Left hindlimb (tissue), 1 donor: ENCODE measurements at regions not wholly inside any gene's neighbourhood (a gene's known extent, or its start where the extent isn't known, plus 50 kb on each side); places are given as distances from the start of the nearest gene placed in this dataset.

Experiments used
- DNase-seq: peaks from one replicate; pipeline ENCODE4 v3.0.0-alpha.2; 2018

DNA sequence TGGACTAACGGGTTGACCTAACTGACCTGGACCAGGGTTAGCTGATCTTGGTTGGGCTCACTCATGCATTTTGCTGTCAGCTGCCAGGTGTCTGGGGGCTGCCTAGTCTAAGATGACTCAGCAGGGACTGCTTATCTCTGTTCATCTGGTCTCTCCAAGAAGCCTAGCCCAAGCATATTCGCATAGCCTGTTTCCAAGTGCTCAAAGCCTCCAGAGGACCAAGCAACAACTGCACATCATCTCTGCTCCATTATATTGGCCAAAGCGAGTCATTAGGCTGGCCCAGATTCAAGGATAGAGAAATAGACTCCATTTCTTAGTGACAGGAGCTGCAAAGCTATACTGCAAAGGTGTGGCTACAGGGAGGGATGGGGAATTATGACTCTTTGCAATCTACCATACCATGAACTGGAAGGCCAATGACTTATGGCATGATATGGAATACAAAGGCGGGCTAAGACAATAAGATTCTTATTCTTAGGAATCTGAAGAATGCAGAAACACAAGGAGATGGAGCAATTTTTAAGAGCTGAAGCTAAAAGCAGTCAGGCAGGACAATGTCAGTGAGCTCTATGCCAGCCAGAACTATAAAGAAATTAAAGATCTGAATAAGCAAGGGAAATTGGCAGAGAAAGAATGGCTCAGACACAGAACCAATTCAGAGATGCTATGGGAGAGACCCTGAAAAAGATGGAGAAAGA is 194.6 kb upstream of the FSCB start:
- no peak for DNase-seq

DNA sequence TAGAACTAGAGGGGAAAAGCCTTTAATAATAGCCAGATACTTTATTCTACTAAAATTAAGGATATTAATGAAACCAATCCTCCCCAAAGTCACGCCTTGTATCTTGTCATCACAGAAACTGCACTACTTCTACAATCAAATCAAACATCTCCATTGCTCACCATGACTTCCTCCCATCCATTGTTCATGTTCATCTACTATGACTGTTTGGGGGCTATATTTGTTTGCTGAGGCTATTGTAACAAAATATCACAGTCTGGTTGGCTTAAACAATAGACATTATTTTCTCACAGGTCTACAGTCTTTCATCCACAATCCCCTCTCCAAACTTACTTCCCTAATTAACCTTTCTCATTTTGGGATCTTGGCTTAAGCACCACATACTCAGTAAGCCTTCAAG is 193.6 kb upstream of the FSCB start:
- no peak for DNase-seq

DNA sequence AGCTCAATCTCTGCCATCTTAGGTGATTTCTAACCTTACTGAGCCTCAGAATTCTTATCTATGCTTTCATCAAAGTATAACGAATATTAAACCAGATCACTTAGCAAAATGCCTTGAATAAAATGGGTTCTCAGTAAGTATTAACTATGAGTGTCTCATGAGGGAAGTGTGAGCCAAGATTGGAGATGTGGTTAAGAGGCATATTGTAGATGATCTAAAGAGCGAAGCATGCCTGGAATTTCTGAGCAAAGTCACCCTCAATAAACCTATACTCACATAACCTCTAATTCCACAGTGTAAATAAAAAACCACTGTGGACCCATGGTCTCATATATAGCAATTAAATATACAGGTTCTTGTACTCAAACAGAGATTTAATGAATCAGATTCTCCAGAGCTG is 193.1 kb upstream of the FSCB start:
- DNase-seq, result no peak

DNA sequence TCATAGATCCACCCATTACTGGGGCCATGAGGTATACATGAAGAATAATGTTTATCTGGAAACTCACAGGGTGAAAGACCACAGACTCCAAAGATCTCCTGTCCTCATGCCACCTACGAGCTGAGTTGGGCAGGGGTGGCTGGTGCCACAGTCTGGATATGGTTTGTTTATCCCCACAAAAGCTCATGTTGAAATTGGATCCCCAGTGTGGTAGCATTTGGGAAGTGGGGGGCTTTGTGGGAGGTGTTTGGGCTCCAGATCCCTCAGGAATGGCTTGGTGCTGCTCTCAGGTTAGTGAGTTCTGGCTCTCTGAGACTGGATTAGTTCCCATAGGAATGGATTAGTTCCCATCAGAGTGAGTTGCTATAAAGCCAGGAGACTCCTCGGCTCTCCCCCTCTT is 192.3 kb upstream of the FSCB start:
- DNase-seq, result no peak

DNA sequence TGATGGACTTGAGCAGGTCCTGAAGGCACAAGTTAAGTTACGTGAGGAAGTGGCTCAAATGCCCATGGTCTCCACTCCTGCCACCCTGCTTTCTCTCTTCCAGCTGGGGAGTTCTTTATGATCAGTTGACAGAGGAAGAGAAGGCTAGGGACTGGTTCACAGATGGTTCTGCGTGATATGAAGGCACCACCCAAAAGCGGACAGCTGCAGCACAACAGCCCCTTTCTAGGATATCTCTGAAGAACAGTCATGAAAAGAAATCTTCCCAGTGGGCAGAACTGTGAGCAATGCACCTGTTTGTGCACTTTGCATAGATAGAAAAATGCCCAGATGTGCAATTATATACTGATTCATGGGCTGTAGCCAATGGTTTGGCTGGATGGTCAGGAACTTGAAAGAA is 162.4 kb upstream of the FSCB start:
- DNase-seq, result no peak

DNA sequence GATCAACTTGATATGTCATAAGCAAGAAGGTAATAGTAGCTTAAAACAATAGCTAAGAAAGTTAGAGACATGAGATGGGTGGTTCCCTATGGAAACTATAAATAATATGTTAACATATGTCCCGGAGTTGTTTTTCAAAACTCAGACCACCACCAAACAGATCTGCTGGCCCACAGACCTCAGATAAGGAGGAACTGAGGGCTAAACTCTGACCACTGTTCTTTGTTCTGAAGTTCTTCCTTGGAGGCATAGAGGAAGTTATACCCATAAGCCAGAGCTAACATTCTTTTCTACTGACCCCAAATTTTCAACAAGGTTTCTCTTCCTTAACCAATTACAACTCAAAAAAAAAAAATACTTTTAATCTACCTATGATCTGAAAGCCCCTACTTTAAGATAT is 156.1 kb upstream of the FSCB start:
- no peak for DNase-seq

DNA sequence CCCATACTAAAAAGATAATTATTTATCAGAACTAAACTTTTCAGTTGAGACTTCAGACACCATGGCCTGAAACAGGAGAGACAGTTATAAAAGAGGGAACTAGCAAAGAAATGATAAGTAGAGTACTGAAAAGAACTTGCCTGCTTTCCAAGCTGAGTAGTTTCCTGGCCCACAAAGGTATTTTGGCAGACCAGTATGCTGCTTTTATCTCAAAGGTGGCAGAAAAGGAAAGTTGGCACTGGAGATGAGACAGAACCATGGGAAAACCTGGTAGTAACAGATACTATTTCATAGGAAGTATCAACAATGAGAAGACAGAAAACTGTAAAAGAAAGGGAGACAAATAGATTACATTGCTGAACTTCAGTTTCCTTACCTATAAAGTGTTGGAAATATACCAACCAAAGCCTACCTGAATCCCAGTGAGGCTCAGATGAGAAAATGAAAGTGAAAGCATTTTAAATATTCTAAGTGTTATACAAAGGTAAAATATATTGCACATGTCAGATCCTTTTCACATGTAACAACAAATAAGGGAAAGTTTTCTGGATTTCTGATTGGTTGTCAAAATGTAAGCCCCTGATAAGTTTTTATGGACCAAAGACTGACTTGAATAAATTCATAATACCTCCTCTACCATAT is 155.3 kb upstream of the FSCB start:
- no peak for DNase-seq

DNA sequence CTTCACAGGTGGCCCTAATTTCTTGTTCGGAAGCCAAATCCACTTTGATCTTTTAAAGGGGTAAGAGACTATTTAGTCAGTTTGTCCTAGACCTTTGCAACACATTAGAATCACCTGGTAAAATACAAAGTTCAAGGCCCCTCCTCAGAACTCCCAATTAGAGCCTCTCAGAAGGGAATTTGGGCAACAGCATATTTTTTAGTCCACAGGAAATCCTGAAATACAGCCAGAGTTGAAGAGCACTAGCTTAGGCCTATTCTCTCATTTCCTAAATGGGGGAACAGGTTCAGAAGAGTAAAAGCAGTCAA is 151.3 kb upstream of the FSCB start:
- DNase-seq, result no peak

DNA sequence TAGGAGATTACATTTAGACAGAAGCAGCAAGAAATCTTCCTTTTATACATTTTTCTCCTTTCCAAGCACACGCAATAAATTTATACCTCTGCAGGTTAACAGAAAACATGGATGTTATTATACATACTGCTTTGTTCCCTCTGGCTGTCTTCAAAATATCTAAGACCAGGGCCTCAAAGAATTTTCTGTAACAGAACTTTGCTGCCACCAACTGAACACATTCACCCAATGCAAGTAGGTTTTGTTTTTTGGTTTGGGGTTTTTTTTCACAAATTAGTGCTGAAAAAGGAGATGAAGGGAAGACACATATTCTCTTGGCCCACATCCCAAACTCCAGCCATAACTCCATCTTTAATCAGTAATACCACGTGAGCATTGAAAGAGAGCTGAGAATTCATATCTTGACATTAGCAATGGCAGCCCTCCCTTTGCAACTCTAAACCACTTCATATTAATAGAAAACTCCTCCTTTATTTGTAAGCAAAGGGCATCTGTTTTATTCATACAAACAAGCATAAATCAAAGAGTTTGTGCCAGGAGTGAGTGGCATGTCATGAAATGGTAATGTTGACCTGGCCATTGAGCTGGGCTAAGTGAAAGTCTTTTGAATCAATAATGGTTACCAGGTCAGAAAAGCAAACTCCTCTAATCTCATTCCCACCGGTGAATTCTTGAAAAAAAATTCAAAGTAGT is 150.8 kb upstream of the FSCB start:
- DNase-seq, result no peak

DNA sequence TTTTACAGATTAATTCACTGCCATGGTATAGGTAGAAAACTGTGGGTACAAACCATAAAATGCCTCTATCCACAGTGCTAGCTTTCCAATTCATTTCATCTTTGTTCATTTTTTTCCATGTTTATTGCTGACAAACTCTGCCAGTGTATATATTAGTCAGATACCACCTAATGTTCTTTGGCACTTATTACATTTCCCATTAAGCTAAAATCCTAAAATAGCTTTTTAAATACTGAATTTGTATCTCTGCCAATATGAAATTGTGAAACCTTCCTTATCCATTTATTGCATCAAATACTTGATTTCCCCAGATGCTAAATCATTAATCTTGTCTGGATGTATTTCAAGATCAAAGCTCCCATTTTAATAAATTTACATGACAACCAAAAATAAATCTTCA is 150.1 kb upstream of the FSCB start:
- no peak for DNase-seq

DNA sequence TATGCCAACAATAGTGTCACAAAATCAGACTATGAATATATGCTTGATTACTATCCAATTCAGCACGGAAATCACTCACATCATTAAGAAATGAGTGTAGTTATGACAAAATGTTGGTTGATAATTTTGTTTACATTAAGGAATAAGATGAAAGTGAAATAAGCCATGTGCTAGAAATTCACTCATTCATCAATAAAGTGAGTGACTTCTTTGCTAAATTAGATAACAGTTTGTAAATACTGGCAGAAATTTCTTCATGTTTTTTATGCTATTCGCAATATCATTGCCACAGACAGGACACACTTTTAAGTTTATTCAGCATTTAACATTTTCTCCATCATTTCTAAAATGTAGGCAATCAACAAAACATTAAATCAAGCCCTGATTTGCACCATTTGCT is 147.5 kb upstream of the FSCB start:
- DNase-seq, result no peak

DNA sequence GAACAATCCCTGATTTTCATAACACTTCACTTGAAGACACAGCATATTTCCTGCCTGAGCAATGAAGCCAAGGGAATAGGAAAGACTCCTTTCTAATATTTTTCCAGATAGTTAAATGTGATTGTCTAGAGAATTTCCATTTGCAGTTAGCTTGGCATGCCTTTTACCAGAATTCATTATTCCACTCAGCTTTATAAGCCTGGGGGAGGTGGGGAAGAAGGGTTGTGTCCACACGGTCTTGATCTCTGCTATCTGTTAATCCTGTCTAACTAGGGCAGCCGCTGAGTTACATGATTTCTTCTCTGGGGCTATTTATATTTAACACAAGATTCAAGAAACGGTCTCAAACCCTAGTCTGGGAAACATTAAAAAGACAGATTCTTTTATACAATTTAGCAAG is 146.6 kb upstream of the FSCB start:
- DNase-seq, result no peak

DNA sequence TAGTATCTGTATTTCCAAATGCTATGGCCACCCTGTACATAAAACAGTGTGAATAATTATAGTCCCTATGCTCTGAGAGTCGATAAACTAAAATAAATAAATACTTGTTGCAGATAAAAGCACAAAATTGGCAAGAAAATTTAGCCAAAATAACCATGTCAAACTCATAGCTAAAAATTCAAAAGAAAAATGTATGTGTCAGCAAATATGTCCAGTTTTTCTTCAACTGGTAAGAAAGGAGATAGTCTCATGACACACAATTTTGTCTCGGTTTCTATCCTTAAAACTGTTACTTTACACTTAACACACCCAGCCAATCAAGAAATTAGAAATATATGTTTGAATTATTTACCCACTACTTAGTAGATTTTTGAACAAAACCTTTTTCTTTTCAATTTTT is 145.6 kb upstream of the FSCB start:
- DNase-seq, result no peak

DNA sequence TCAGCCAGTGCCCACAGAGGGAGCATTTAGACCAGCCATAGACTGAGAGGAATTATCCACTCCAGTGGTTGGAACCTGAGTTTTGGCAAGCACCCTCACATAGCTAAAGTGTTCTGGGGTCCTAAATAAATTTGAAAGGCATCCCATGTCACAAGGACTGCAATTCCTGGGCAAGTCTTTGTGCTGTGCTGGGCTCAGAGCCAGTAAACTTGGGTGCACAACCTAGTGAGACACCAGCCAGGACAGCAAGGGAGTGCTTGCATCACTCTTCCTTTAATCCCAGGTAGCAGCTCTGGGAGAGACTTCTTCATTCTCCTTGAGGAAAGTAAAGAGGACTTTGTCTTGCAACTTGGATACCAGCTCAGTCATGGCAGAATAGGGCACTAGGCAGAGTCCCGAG is 142.0 kb upstream of the FSCB start:
- DNase-seq, result no peak

DNA sequence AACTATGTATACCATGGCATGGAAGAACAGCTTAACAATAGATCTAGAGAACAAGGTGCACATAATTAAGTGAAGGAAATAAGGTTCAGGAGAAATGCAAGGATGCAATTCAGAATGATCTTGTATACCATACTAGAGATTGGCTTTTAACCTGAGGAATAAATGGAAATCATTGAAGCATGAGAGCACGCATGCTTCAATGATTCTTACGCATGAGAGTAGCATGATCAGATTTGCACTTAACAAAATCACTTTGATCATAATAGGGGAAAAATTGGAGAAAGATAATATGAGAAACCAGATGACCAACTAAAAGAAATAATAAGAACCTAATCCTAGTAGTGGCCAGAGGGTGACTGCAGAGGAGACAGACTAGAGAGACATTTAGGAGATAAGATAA is 133.3 kb upstream of the FSCB start:
- no peak for DNase-seq

DNA sequence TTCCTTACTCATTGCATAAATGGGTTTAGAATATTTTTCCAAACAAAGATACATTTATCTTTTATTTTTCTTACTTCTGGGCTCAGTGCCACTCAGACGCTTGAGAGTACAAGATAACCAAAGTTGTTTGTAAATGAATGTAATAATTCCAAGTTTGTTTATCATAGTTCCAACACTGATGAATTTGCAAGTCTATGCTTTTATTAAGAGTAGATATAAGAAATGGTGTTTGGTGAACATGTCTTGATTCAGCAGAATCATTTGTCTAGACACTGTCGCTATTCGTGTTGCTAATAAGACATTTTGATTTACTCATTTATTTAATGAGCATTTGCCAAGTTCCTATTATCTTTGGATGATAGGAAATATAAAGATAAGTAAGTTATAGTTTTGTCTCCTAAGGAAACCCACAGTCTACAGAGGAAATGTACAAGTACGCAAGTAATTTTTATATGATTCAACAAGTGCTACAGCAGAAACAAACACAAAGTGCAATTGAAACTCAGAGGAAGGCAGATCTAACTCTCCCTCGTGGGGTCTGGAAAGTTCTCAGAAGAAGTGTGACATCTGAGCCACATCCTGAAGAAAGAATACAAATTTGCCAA is 132.8 kb upstream of the FSCB start:
- DNase-seq, result no peak

DNA sequence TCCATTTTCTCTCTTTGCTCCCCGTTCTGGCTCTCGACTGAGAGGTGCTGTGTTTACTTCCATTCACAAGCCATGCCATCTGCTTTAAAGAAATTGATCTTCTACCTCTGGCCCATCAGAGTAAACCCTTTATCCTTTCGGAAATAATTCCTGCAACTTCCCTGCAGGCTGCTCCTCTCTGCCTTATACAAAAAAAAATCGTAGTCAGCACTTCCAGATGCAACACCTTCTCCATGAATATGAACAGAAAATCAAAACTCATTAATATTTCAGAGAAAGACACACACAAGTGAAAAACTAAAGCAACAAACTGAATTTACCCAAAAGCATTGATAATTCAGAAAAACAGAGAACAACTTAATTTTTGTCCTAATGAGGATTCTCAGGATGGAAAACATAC is 127.6 kb upstream of the FSCB start:
- no peak for DNase-seq

DNA sequence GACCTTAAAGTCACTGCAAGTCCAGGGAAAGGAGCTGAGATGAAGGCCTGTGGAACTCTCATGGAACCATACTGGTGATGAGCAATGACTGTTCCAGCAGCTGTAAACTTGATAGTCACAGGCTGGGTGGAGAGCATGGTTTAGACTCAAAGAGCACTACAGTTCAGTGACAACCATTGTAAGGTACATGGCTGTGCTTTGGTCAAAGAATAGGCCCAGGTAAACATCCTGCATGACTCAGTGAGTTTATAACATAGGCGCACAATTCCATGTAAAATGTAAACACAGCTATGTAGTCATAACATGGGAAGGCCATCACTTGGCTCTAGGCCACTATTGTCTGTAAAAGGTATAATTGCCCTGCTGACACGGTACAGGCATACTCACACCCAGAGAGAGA is 119.3 kb upstream of the FSCB start:
- no peak for DNase-seq

DNA sequence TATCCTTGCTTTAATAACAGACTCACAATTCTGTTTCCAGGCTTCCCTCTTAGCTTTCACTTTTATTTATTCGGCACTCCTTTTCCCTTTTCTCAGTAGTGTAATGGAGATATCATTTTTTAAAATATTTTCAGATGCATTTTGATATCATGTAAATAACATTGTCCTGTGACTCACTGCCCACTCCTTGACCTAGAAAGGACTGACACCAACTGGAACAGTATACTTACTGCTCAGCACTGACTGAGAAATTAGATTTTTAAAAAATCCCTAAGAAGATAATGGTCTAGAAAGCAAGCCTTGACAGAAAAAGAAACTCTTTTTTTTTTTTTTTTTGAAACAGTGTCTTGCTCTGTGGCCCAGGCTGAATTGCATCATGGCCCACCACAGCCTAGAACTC is 118.0 kb upstream of the FSCB start:
- no peak for DNase-seq

DNA sequence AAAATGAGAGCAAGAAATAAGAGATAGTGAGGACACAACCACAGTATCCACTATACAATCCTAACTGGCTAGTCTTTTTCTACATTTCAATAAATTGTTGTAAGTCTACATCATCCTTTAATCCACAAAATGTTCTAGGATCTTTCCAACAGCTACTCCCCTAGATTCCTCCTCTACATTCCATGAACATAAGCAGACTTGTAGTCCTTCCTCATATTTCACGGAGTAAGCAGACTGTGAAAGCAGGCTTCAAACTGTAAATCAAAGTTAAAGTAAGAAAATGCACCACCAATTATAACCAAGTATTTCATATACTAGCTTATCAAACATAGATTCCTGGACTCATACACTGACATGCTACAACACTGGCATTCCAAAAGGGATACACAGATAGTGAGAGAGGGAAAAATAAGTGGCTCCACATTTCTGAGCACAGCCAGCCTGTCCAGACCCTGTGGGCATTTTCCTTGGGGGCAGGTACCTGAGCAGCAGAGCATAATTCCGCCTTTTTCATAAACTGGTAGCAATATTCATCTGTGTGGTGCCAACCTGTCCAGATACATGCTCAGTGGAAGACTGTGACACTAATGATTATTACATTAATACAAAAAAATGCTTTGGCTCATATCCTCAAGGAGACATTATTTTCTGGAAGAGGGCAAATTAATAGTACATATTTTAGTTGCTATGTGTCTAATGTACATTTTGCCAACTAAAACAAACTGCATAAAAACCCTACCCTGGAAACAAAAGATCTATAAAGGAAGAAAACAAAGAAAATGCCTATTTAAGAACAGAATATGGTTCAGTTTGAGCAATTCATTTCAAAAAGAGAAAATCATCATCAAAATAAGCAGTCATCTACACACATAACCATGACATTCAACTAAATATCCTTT is 113.3 kb upstream of the FSCB start:
- DNase-seq, result no peak

DNA sequence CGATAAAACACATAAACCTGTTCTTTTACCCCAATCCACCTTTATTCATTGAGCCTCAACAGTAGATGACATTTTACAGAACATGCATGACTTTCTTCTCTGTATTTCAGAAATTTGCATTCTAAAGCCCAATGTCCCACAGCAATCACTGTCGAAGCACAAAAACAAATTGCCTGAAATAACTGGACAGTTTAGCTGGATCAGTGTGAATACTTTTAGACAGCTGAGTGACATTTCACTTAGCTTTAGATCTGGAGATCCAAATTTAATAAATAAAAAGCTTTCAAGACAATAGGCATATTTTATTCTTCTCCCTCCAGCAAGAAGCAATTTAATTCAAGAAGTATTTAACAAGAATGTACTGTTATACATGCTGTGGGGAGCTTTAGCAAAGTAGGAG is 109.1 kb upstream of the FSCB start:
- DNase-seq, result no peak

DNA sequence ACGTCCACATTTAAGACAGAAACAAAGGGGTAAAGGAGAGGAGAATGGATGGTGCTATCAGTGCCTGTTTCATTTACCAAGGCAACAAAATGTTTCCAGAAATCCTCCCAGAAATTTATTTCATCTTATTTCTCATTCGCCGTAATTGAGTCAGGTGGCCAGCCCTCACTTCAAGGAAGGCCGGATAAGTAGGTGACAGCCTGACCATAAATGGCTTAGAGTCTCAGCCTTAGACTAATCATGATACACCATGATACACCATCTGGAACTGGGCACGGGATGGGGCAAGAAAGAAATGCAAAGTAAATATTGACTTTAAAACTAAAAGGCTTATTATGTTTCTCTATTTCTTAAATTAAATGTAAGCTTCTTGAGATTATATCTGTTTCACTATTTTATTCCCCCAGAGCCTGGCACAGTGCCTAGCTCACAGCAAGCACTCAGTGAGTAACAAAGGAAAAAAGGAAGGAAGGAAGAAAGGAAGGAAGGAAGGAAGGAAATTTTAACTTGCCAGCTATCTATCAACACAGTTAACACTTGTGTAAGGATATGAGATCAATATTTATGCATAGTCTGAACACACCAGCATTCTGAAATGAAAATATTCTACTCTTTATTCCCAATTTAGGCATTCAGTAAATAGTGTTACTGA is 106.1 kb upstream of the FSCB start:
- DNase-seq, result no peak

DNA sequence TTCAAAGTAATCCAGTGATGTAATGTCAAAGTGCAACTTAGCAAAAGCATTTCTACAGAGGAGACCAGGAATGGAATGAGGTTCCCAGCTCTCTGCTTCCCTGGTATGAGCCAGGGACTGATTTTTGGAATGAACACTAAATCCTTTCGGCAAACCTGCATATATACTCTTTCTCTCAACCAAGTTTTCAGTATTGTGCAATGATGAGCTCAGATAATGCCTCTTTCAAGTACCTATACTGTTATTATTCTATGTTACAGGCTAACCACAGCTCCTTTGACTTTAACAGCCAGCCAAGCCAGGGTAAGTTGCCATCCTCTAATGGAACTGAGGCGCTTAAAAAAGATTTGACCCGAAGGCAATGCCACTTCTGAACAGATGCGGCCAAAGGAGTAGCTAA is 104.9 kb upstream of the FSCB start:
- DNase-seq, result no peak
